DOHH2 (cell line): ENCODE measurements at regions not wholly inside any gene's neighbourhood (a gene's known extent, or its start where the extent isn't known, plus 50 kb on each side); places are given as distances from the start of the nearest gene placed in this dataset.

ENCODE experiments used
- H3F3A ChIP-seq: fragments of 200-600 bp; sonication (generic), shearing (Covaris generic); 2 replicates; pipeline ENCODE4 v1.6.0; 2016; ENCODE audit warnings: antibody characterized with exemption, mild to moderate bottlenecking; ENCODE audit not compliant: control insufficient read depth, insufficient read depth
- H3K27ac ChIP-seq: fragments of 200-600 bp; sonication (generic); 2 replicates; pipeline ENCODE4 v1.5.1; 2014; ENCODE audit warnings: low read depth, mild to moderate bottlenecking, low read length, moderate library complexity
- H3K27me3 ChIP-seq: fragments of 200-600 bp; sonication (generic); 2 replicates; pipeline ENCODE4 v1.6.1; 2014; ENCODE audit warnings: mild to moderate bottlenecking, low read length, mixed read lengths; ENCODE audit not compliant: control insufficient read depth
- H3K36me3 ChIP-seq: fragments of 200-600 bp; sonication (generic); 2 replicates; pipeline ENCODE4 v1.6.1; 2014; ENCODE audit warnings: mild to moderate bottlenecking, low read length, moderate library complexity, mixed read lengths; ENCODE audit not compliant: control insufficient read depth
- H3K4me1 ChIP-seq: fragments of 200-600 bp; sonication (generic); 2 replicates; pipeline ENCODE4 v1.6.1; 2014; ENCODE audit warnings: mild to moderate bottlenecking, low read length, mixed read lengths; ENCODE audit not compliant: control insufficient read depth
- H3K4me2 ChIP-seq: fragments of 200-600 bp; sonication (generic); 2 replicates; pipeline ENCODE4 v1.6.0; 2014; ENCODE audit warnings: mild to moderate bottlenecking, low read length, moderate library complexity
- H3K4me3 ChIP-seq: fragments of 200-600 bp; sonication (generic); 2 replicates; pipeline ENCODE4 v1.5.1; 2014; ENCODE audit warnings: mild to moderate bottlenecking, low read length, mixed read lengths
- H3K79me2 ChIP-seq: fragments of 200-600 bp; sonication (generic); 2 replicates; pipeline ENCODE4 v1.6.1; 2014; ENCODE audit warnings: mild to moderate bottlenecking, low read length, mixed read lengths; ENCODE audit not compliant: control insufficient read depth
- H3K9me2 ChIP-seq: fragments of 200-600 bp; sonication (generic); replicated peaks from 2 replicates; pipeline ENCODE4 v1.6.1; 2014; ENCODE audit warnings: mild to moderate bottlenecking, low read length, mixed read lengths; ENCODE audit not compliant: control insufficient read depth
- H3K9me3 ChIP-seq: fragments of 200-600 bp; sonication (generic); 2 replicates; pipeline ENCODE4 v1.6.1; 2014; ENCODE audit warnings: antibody characterized with exemption, low read length, mixed read lengths; ENCODE audit not compliant: control insufficient read depth, insufficient read depth
- H4K20me1 ChIP-seq: fragments of 200-600 bp; sonication (generic); 2 replicates; pipeline ENCODE4 v1.6.0; 2014; ENCODE audit warnings: low read depth, mild to moderate bottlenecking, antibody characterized with exemption, low read length, moderate library complexity; ENCODE audit not compliant: control insufficient read depth, insufficient read depth
- CTCF ChIP-seq: fragments of 200-600 bp; sonication (generic); IDR thresholded peaks from one replicate; pipeline ENCODE4 v1.5.1; 2014; ENCODE audit warnings: antibody characterized with exemption, mild to moderate bottlenecking, low read depth, low read length; ENCODE audit not compliant: poor library complexity, severe bottlenecking
- EZH2phosphoT487 ChIP-seq: fragments of 200-600 bp; sonication (generic); IDR thresholded peaks from 2 replicates; pipeline ENCODE4 v1.6.1; 2017; ENCODE audit warnings: borderline replicate concordance, mild to moderate bottlenecking, antibody characterized with exemption, low read length, moderate library complexity, mixed read lengths

- Histone ChIP-seq H3K27me3 (no peaks in the 10 kb centered on the region), H3F3A (no peaks in the 10 kb centered on the region), H3K9me2 (no peaks in the 10 kb centered on the region), H3K4me2 (no peak overlapping the region), H3K4me1 (no peaks in the 10 kb centered on the region), H3K79me2 (no peaks in the 10 kb centered on the region), H3K4me3 (no peak overlapping the region), H3K36me3 (no peaks in the 10 kb centered on the region), H3K27ac (no peak overlapping the region), H3K9me3 (no peaks in the 10 kb centered on the region), H4K20me1 (no peaks in the 10 kb centered on the region)
- TF ChIP-seq EZH2phosphoT487 (no peak), CTCF (no peak)
These were observed 170.7 kb upstream of the IRX1 start for GRCh38 chr5:3424946-3425345.

- TF ChIP-seq CTCF: no peak
- no peak for TF ChIP-seq EZH2phosphoT487
- H3K79me2 ChIP-seq: no peaks in the 10 kb centered on the region
- no peaks in the 10 kb centered on the region for H3K27me3 ChIP-seq
- H3K4me2 ChIP-seq: no peak overlapping the region
- no peaks in the 10 kb centered on the region for H4K20me1 ChIP-seq
- no peak overlapping the region for H3K27ac ChIP-seq
- H3K9me3 ChIP-seq: peaks cover 12% of the 10 kb centered on the region
- H3K9me2 ChIP-seq: no peaks in the 10 kb centered on the region
- no peaks in the 10 kb centered on the region for H3F3A ChIP-seq
- no peak overlapping the region for H3K4me3 ChIP-seq
- H3K4me1 ChIP-seq: no peaks in the 10 kb centered on the region
- H3K36me3 ChIP-seq: no peaks in the 10 kb centered on the region
These were observed 178.2 kb upstream of the IRX1 start for GRCh38 chr5:3417376-3417943.

GRCh38 chr5:3414371-3414770 is 181.3 kb upstream of the IRX1 start:
- Histone ChIP-seq H3F3A (no peaks in the 10 kb centered on the region), H3K9me2 (no peaks in the 10 kb centered on the region), H3K79me2 (no peaks in the 10 kb centered on the region), H3K36me3 (no peaks in the 10 kb centered on the region), H3K4me3 (no peak overlapping the region), H4K20me1 (no peaks in the 10 kb centered on the region), H3K9me3 (peaks cover 9% of the 10 kb centered on the region), H3K4me2 (no peak overlapping the region), H3K4me1 (no peaks in the 10 kb centered on the region), H3K27me3 (no peaks in the 10 kb centered on the region), H3K27ac (no peak overlapping the region)
- TF ChIP-seq CTCF (no peak), EZH2phosphoT487 (no peak)

DNA sequence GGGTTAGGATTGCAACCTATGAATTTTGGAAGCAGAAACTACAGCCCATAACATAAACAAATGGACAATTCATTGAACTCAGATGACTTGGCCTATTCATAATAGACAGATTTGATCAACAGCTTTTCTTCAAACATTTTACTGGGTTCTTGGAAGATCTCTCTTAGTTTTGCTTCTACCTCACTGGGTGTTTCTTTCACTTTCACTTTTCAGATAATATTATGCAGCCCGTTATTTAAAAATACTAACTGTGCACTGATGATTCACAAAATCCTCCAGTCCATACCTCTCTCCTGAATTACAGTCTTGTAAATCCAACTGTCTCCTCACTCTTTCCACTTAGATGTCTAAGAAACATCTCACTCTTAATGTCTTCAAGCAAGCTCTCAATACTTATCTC is 183.5 kb upstream of the IRX1 start:
- H3K9me2 ChIP-seq: no peaks in the 10 kb centered on the region
- H3K79me2 ChIP-seq: no peaks in the 10 kb centered on the region
- no peaks in the 10 kb centered on the region for H3K27me3 ChIP-seq
- no peaks in the 10 kb centered on the region for H4K20me1 ChIP-seq
- no peaks in the 10 kb centered on the region for H3K36me3 ChIP-seq
- no peaks in the 10 kb centered on the region; the same call in 1 of the 2 replicates for H3K9me3 ChIP-seq
- H3K4me2 ChIP-seq: no peak overlapping the region
- H3K4me3 ChIP-seq: no peak overlapping the region
- TF ChIP-seq CTCF (no peak), EZH2phosphoT487 (no peak)
- no peak overlapping the region for H3K27ac ChIP-seq
- no peaks in the 10 kb centered on the region for H3K4me1 ChIP-seq
- no peaks in the 10 kb centered on the region for H3F3A ChIP-seq
